Activated CD4-positive, alpha-beta T cell treated with anti-CD3 and anti-CD28 coated beads for 48 hours (primary cell): ENCODE measurements at regions not wholly inside any gene's neighbourhood (a gene's known extent, or its start where the extent isn't known, plus 50 kb on each side); places are given as distances from the start of the nearest gene placed in this dataset.
"Not testable (repeated sequence)": the region's sequence is repeated elsewhere in the genome, so short reads cannot be mapped to it uniquely, and the experiment has no call there.

Source experiments
- DNase-seq: peaks from one replicate; pipeline ENCODE4 v3.0.0-alpha.2; 2020

DNA sequence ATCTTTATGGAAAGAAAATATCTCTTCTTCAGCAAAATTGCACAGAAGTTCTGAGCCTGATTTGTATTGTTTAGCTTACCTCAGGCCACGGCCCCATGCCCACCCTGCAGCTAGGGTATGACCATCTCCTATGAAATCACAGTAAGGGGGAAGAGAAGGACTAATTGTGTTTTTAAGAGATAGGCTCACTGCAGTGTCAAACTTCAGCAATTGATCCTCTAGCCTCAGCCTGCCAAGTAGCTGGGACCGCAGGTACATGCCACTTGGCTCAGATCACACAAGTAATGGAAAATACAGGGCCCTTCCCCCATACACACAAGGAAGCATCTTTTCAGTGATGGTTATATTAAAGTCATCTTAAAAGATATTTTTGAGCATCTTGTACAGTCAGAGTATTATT lies 60.0 kb downstream of the DMAC1 start:
- DNase-seq = no peak

DNA sequence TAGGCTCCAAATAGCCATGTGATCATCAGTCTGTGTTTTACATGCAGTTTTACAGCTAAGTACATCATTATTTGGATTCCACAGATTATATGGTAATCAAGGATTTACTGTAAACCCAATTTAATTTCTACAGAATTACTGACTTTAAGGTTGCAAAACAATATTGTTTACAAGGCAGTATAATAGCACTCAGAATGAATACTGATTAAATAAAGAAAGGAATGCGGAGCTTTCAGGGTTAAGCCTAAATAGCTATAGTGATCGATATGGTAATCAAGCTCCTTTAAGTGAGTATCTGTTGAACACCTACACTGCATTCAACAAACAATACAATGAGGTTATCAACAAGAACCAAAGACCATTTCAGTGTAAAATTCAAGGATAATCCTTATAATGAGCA lies 64.3 kb downstream of the DMAC1 start:
- DNase-seq = no peak

DNA sequence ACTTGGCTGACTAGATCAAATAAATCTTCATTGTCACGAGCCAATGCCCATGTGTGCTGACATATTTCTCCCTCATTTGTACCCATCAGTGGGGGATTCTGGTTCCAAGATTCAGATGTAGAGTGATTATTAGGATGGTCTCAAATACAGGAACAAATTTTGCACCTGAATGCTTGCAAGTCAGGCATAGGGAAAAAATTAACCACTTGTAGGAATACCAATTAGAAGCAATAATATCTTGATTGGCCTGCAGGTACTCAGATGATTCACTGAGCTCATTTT lies 69.5 kb downstream of the DMAC1 start:
- no peak for DNase-seq

DNA sequence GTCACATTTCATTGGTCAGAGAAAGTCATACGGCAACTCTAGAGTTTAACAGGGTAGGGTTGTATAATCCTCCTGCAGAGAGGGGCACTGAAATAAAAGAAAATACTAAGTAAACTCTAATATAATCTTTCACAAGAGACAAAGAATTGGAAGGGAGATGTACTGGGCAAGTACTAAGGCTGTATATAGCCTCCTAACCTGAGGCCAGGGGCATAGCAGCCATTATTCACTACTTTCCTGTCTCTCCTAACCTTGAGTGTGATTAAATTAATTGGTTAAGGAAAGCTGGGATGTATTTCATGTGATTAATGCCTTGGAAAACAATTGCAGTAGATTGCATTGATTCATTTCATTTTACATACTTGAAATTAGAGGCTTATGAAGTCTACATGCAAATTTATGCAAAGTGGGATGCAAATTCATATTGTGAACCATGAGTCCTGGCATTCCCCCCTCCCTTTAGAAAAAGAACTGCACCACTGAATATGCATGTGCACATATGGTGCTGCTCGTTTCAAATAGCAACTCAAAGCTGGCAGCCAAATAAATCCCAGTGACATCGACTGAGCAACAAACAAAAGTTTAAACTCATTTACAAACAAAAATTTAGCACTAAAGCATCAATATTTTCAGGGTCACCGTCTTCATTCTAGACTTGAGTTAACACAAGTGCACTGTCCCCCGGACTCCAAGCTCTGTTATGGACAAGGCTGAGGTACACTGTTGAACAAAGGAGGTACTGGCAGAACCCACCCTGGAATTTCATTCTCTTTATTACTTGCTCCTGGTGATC lies 70.0 kb downstream of the DMAC1 start:
- no peak for DNase-seq

DNA sequence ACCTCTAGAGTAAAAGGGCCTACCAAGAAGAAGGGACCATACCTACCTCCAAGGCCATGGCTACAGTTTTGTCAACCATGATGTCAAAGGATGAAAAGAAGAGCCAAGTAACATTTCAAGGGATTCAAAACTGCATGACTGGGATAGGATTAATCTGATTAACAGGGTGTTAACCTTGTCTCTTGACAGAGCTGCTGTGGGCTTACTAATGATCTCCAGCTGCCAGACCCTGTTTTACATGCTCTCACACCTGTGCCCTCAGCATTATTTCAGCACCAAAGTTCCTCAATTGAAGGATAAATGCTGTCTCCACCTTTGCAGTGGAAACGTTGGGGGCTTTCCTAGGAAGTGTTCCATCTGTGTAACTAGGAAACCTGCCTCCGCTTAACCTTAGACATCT lies 78.3 kb downstream of the DMAC1 start:
- DNase-seq = no peak

DNA sequence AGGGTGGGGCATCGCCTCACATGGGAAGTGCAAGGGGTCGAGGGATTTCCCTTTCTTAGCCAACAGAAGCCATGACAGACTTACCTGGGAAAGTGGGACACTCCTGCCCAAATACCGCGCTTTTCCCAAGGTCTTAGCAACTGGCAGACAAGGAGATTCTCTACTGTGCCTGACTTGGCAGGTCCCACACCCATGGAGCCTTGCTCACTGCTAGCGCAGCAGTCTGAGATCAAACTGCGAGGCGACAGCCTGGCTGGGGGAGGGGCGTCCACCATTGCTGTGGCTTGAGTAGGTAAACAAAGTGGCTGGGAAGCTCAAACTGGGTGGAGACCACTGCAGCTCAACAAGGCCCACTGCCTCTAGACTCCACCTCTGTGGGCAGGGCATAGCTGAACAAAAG lies 86.5 kb downstream of the DMAC1 start:
- DNase-seq = not testable (repeated sequence)

DNA sequence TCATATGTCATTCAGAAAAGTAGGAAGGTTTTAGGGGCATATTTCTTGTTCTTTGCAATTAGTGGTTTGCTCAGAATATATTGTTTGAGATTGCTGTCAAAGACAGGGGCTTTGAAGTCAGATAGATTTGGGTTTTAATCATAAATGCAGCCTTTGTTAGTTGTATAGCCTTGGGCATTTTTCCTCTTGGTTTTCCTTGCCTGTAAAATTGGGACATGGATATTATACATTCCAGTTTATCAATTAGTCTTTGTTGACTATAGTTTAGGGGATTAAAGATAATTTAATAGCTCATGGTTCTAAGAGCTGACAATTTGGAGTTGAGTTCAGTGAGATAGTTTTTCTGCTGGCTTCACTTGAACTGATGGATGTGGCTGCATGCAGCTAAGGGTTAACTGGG lies 88.9 kb downstream of the DMAC1 start:
- no peak for DNase-seq

DNA sequence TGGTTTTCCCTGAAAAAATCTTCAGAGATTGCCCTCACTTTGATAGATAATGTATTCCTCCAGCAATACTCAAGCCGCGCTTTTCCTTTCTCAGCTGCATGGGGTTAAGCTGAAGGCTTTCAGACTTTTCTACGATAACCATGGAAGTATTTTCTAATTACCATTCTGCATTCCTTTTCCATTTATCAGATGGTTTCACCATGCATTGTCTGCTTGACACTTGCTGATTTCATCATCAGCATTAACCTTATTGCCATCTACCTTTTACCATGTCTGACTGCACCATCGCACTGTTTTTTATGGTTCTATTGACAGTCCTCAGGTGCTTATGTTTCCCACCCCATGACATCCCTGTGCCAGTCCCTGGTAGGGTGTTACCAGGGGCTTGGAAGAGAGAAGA lies 91.6 kb downstream of the DMAC1 start:
- no peak for DNase-seq

DNA sequence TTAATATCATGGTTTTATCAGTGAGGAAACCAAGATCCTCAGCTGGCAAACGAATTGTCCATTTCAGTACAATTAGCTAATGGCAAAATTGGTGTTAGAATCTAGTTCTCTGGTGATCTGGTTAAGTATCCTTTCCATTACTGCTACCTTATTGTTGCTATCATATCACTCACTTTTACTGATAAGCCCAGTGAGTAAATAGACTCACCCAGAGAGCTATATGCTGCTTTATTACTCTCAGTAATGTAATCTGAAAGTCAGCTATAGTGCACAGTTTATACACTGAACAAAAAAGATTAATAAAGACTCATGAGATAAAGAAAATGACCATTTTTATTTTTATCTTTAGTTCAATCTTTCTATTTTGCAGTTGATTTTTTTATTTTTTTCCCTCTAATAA lies 95.0 kb downstream of the DMAC1 start:
- DNase-seq = no peak

DNA sequence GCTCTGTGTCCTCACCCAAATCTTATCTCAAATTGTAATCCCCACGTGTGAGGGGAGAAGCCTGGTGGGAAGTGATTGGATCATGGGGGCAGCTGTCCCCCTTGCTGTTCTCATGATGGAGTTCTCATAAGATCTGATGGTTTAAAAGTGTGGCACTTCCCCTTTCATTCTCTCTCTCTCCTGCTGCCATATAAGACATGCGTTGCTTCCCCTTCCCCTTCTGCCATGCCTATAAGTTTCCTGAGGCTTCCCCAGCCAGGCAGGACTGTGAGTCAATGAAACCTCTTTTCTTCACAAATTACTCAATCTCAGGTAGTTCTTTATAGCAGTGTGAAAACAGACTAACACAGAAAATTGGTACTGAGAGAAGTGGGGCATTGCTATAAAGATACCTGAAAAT lies 107.7 kb downstream of the DMAC1 start:
- no peak for DNase-seq

DNA sequence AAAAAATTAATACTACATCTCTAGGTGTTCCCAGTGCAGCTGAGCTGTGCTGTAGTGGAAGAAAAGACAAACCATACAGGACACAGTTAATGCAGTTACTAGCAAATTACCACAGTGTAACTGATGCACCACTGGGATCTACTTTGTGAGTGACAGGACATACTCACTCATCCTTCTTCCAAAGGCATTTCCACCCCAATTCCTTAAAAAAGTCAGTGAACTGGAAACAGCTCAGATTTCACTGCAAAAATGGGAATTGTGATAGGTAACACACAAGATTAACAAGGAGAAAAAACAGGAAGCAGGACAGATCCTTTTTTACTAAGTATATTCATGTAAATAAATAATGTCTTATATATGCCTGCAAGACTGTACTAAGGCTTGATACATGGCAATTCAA lies 109.6 kb downstream of the DMAC1 start:
- no peak for DNase-seq

DNA sequence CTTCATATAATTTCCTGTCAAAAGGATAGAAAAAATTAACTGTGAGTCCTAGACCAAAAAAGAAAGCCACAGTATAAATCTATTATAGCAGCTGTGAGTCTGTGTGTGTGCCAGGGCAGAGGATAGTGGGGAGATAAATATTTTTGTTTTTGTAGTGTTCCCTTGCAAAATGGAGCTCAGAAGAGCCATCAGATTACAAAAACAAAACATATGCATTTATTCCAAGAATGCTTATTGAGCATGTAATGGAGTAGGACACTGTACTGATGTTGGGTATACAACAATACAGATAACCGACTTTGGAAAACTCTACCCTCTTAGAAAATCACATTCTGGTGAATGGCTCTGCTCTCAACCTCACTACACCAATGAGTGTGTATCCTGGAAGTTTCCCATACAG lies 111.0 kb downstream of the DMAC1 start:
- DNase-seq = no peak

DNA sequence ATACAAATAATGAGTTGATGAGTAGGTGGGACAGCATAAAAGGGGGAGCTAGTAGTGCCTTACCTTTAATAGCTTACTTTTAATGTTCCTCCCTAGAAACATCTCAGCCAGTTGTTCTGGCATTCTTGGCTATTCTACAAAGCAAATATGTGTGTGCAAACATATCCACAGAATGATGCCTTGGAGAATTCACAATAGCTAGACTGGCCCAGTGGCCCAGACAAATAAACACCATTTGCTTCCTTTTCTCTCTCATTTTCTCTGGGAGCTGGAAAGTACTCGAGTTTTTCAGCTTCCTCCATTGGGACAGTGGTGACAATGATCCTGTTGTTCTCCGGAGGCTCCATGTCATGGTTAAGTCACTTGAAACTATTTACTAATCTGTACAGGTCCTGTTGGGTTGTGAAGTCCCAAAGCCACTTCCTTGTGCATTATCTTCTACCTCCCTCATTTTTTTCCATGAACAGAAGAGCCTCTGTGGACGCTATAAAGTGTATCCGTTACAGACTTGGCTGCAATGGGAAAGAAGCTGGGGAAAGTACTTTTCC lies 122.9 kb downstream of the DMAC1 start:
- DNase-seq = no peak

DNA sequence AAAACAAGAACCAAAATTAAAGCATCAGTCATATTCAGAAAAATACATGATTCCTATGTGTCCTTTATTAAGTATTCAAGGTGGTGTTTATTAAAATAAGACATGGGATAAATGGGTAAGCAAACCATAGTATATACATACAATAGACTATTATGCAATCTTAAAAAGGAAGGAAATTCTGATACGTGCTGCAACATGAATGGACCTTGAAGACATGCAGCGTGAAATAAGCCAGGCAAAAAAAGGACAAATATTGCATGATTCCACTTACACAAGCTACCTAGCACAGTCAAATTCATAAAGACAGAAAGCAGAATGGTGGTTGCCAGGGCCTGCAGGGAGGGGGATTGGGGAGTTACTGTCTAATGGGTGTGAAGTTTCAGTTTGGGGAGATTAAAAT lies 127.7 kb downstream of the DMAC1 start:
- DNase-seq = no peak

DNA sequence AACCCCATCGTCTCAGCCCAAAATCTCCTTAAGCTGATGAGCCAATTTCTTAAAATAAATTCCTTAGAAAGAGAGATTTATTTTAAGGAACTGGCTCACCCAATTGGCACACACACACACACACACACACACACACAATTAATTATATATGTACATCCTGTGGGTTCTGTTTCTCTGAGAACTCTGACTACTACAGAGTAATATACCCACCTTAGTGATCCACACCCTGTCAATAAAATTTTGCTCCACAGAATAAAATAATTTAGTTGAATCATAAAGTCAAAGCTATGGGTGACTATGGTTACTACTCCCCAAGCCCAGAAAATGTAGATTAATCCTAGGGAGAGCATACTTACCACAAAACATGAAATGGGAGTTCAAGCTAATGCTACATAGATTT lies 131.0 kb downstream of the DMAC1 start:
- no peak for DNase-seq

DNA sequence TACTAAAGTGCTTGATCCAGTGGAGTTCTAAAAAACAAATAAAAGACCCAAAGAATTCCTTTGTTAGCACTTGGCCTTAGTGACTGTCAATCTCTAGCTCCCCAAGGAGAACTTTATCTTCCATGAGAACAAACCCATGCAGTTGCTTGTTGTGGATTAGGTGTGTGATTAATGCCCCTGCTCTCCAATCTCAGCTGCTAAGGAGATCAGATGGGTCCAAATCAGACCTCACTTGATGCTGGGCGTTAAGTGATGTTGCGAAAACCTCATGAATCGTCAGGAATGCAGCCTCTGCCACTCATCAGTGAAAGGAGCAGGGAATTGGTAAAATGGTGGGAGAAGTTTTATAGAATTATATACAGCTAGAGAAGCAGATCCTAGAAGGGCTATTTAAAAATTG lies 133.7 kb downstream of the DMAC1 start:
- DNase-seq = no peak

DNA sequence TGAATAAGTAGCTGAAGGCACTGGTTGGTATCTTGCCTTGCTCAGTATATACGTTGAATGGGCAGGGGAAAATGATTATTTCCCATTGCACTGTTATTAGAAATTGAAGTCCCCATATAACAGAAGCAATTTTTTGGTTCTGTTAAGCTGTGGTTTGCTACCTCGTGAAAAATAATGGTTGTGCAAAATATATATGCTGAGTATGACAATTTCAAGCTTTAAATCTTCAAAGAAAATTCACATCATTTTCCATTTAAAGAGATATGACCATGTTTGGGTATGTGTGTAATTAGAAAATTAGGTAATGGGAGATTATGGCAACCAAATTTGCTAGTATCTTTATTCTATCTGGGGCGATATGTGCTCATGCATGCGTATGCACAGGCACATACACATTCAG lies 139.8 kb downstream of the DMAC1 start:
- DNase-seq = no peak

DNA sequence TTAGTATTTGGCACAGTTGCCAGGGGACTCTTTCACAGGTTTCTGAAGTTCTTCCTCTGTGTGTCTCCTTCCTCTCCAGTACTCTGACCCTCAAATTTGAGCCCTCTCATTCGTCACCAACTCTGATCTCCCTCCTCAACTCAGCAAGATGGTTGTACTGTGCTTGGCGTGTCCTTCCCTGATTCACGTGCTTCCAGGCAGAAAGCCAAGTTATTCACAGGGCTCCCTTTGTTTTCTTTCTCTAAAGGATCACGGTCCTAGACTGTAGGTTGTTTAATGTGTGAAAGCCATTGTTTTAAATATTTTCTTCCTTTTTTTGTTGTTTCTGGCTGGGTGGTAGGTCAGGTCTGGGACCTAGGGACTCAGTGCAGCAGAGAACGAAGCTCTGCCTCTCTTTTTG lies 142.9 kb downstream of the DMAC1 start:
- DNase-seq = no peak

DNA sequence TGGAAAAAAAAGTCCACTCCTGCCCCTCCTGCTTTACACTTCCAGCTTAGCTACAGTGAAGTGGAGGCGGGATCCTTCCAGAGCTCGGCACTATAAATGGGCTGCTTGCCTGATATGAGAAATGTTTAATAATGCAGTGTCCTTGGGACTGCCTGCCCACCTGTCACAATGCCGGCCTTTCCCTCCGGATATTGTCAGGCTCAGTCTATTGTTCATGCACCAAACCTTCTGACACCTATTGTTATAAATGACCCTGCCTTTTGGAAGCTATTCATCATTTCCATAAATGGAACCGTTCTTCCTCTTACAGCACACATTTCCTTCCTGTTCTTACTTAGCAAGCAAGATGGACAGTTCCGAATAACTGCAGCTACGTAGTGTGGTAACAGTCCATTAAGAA lies 146.3 kb downstream of the DMAC1 start:
- no peak for DNase-seq

DNA sequence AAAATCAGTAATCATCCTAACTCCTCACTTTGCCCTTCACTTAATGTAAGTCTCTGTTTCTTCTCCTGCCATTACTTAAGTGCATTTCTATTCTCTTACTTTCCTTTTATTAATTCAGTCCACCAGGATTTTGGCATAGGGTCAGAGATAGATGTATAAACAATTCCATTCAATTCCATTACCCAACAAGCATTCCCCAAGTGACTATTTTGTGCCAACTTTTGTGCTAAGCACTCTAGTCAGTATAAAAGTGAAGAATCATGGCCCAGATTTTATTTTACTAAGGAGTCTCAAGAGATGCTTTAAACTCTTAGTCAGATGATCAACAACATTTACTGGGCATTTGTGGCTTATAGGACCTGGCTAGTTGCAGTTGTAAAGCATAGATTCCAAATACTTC lies 159.3 kb downstream of the DMAC1 start:
- DNase-seq = no peak

DNA sequence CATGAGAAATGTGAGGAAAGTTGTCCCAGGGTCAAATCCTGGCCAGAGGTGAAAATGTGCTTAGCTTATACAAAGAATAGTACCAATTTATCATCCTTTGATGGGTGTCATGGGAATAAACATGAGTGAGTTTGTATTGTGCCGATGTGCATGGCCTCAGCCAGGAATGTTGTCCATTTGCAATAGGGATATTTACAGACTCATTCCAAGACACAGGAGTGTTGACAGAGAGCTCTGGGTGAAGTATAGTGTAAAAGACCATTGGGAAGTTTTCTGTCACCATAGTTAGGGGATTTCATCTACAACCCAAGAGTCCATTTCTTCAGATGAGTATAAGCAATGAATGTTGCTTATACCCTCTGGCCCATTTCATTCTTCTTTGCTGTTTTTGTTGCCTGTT lies 160.1 kb downstream of the DMAC1 start:
- no peak for DNase-seq

DNA sequence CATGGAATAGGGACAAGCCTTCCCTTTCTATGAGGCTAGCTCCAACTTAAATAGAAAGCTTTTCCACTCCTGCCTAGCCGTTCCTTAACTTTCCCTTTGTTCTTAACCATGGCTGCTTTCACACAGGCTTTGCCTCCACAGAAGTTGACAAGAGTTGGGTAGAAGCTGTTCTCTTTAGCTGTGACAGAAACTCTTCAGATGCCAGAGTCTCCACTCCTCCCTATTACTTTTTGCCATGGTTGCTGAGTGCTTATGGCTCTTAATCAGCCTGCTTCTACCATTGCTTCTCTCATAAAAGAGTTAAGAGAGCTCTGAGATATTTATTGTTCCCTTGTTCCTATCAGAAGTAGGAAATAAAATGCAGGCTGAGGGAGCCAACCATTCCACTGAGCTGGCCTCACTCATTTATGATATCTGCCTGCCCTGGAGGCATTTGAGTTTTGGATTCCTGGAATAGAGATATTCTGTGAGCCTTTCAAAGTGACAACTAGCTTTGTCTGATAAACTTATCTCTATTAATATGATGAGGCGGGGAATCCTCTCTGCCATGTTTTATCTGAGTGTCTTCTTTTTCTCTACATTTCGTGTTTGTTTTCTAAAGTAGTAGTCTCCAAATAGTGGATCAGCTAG lies 162.6 kb downstream of the DMAC1 start:
- no peak for DNase-seq

DNA sequence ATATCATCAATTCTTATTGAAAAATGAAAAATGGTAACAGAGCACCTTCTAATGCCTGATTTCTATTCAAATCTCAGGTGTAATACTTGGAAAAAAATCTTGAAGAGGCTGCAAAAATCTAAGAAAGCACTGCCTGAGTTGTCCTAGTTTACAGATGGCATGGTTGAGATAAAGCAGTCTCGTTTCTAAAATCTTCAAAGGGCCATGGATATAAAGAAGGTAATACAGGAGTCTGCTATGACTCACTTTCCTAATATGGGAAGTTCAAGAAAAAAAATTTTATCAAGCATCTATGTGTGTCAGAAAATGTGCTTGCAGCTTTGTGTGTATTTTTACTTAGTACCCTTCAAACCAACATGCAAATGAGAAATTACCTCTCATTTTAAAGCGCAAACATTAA lies 163.3 kb downstream of the DMAC1 start:
- DNase-seq = no peak

DNA sequence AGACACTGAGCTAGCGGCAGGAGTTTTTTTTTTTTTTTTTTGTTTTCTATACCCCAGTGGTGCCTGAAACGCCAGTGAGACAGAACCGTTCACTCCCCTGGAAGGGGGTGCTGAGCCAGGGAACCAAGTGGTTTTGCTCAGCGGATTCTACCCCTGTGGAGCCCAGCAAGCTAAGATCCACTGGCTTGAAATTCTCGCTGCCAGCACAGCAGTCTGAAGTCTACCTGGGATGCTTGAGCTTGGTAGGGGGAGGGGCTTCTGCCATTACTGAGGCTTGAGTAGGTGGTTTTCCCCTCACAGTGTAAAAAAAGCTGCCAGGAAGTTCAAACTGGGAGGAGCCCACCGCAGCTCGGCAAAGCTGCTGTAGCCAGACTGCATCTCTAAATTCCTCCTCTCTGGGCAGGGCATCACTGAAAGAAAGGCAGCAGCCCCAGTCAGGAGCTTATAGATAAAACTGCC lies 173.0 kb downstream of the DMAC1 start:
- DNase-seq = peak; percentile 34

DNA sequence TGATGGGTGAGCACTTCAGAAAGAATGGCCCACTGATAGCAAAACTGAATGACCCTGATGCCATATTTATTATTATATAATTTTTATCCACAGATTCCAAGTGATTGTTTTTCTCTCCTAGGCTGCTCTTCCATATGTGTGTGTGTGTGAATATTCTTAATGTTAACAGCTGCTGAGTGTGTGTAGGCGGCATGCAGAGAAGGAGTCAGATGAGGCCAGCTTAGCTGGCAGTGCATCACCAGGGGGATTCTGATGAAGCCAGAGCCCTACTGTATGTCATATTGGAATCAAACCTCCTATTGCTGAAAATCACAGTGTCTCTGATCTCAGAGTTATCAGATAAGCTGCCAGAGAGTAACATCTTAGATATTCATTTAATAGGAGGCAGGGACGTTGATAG lies 177.1 kb downstream of the DMAC1 start:
- no peak for DNase-seq
